Left lobe of liver (tissue), 2 donors: ENCODE measurements at regions not wholly inside any gene's neighbourhood (a gene's known extent, or its start where the extent isn't known, plus 50 kb on each side); places are given as distances from the start of the nearest gene placed in this dataset.
"Not testable (repeated sequence)": the region's sequence is repeated elsewhere in the genome, so short reads cannot be mapped to it uniquely, and the experiment has no call there.

Experiments used
- ATAC-seq: fragments of 200-7000 bp; cut with Tn5 transposase; one replicate; pipeline ENCODE4 v1.9.1; 2020; ENCODE audit warnings: mild to moderate bottlenecking, moderate library complexity
- DNase-seq: peaks from one replicate; pipeline ENCODE4 v3.0.0-alpha.2; 2020; ENCODE audit warnings: low spot score
- donor health status: DM: no; HTN: no; CAD: no; lungs with moderate emphysema.
- donor health status: DM: no; HTN: yes; CAD: no.

GRCh38 chr1:60950224-60951063, 131.9 kb upstream of the NFIA start:
- ATAC-seq (no peak), DNase-seq (no peak)

- ATAC-seq (no peak), DNase-seq (no peak)
These were observed 132.5 kb upstream of the NFIA start for GRCh38 chr1:60949826-60950197.

- DNase-seq (no peak), ATAC-seq (no peak)
These were observed 133.1 kb upstream of the NFIA start for GRCh38 chr1:60949154-60949825.

GRCh38 chr1:60948486-60948885, 133.9 kb upstream of the NFIA start:
- no peak for DNase-seq
- no peak for ATAC-seq

- DNase-seq (no peak), ATAC-seq (no peak)
These were observed 135.0 kb upstream of the NFIA start for GRCh38 chr1:60947367-60947766.

GRCh38 chr1:60942896-60943638, 139.3 kb upstream of the NFIA start:
- ATAC-seq (peak; percentile 34), DNase-seq (no peak)

GRCh38 chr1:60942291-60942690, 140.1 kb upstream of the NFIA start:
- ATAC-seq = no peak
- DNase-seq = no peak

- not testable (repeated sequence) for DNase-seq, ATAC-seq
These were observed 141.7 kb upstream of the NFIA start for GRCh38 chr1:60940685-60941084.

- DNase-seq (no peak), ATAC-seq (peak; percentile 62)
These were observed 144.6 kb upstream of the NFIA start for GRCh38 chr1:60937720-60938119.

GRCh38 chr1:60936591-60937342, 145.6 kb upstream of the NFIA start:
- no peak for ATAC-seq
- DNase-seq = no peak

- no peak for DNase-seq
- ATAC-seq = no peak
These were observed 146.2 kb upstream of the NFIA start for GRCh38 chr1:60936163-60936562.

- DNase-seq = no peak
These were observed 146.7 kb upstream of the NFIA start for GRCh38 chr1:60935599-60936110.

GRCh38 chr1:60930130-60930529, 152.2 kb upstream of the NFIA start:
- DNase-seq (no peak), ATAC-seq (no peak)

More at GRCh38 chr1:60935599-60936110, 146.7 kb upstream of the NFIA start:
- ATAC-seq = no peak

GRCh38 chr1:60924964-60925798, 157.2 kb upstream of the NFIA start:
- no peak for ATAC-seq
- DNase-seq = no peak

- DNase-seq (no peak), ATAC-seq (no peak)
These were observed 158.2 kb upstream of the NFIA start for GRCh38 chr1:60924165-60924564.

- ATAC-seq (no peak), DNase-seq (no peak)
These were observed 158.8 kb upstream of the NFIA start for GRCh38 chr1:60923389-60924087.

- DNase-seq = no peak
- peak; percentile 62 for ATAC-seq
These were observed 160.1 kb upstream of the NFIA start for GRCh38 chr1:60922304-60922703.

- ATAC-seq (no peak), DNase-seq (no peak)
These were observed 161.2 kb upstream of the NFIA start for GRCh38 chr1:60921175-60921574.

GRCh38 chr1:60920561-60920960, 161.8 kb upstream of the NFIA start:
- ATAC-seq = no peak

More at GRCh38 chr1:60920561-60920960, 161.8 kb upstream of the NFIA start:
- no peak for DNase-seq
